Skin epidermis (tissue), 12 donors: ENCODE measurements at regions not wholly inside any gene's neighbourhood (a gene's known extent, or its start where the extent isn't known, plus 50 kb on each side); places are given as distances from the start of the nearest gene placed in this dataset.

Experiments used
- H3K27ac ChIP-seq, 21 experiments: fragments of 200-600 bp; sonication (generic) in 11 of 21; one replicate each; pipeline ENCODE4 v1.5.0; 2020; ENCODE audit warnings: mild to moderate bottlenecking in 3 of 21, inconsistent platforms in 2 of 21, moderate library complexity in 2 of 21
- H3K4me3 ChIP-seq, 7 experiments: fragments of 200-600 bp; sonication (generic) in 2 of 7; one replicate each; pipeline ENCODE4 v1.5.0; 2020; ENCODE audit warnings: inconsistent platforms in 2 of 7, mild to moderate bottlenecking in 2 of 7, moderate library complexity in 1 of 7

GRCh38 chr4:180483036-180483435, 1760.2 kb upstream of the TENM3 start:
- H3K4me3 ChIP-seq, result no peak overlapping the region
- H3K27ac ChIP-seq, result no peak overlapping the region

- H3K27ac ChIP-seq, result no peak overlapping the region
- H3K4me3 ChIP-seq, result no peak overlapping the region
Observed at GRCh38 chr4:180485407-180485806, 1757.8 kb upstream of the TENM3 start.

GRCh38 chr4:180486342-180486741, 1756.9 kb upstream of the TENM3 start:
- Histone ChIP-seq H3K27ac (no peak overlapping the region), H3K4me3 (no peak overlapping the region)

GRCh38 chr4:180489787-180490186, 1753.4 kb upstream of the TENM3 start:
- no peak overlapping the region for H3K4me3 ChIP-seq
- H3K27ac ChIP-seq, result no peak overlapping the region

GRCh38 chr4:180491210-180491609, 1752.0 kb upstream of the TENM3 start:
- no peak overlapping the region for H3K4me3 ChIP-seq
- H3K27ac ChIP-seq, result no peak overlapping the region

GRCh38 chr4:180493299-180493698, 1749.9 kb upstream of the TENM3 start:
- H3K27ac ChIP-seq, result no peak overlapping the region
- H3K4me3 ChIP-seq, result no peak overlapping the region

GRCh38 chr4:180500154-180500553, 1743.0 kb upstream of the TENM3 start:
- no peak overlapping the region for H3K4me3 ChIP-seq
- H3K27ac ChIP-seq, result no peak overlapping the region

GRCh38 chr4:180512801-180513475, 1730.3 kb upstream of the TENM3 start:
- Histone ChIP-seq H3K4me3 (no peak overlapping the region), H3K27ac (no peak overlapping the region)

- Histone ChIP-seq H3K4me3 (no peak overlapping the region), H3K27ac (no peak overlapping the region)
Observed at GRCh38 chr4:180518906-180519305, 1724.3 kb upstream of the TENM3 start.

GRCh38 chr4:180521181-180521580, 1722.0 kb upstream of the TENM3 start:
- Histone ChIP-seq H3K27ac (no peak overlapping the region), H3K4me3 (no peak overlapping the region)

GRCh38 chr4:180525523-180526077, 1717.6 kb upstream of the TENM3 start:
- H3K27ac ChIP-seq, result no peak overlapping the region
- H3K4me3 ChIP-seq, result no peak overlapping the region

GRCh38 chr4:180528003-180528402, 1715.2 kb upstream of the TENM3 start:
- Histone ChIP-seq H3K4me3 (no peak overlapping the region), H3K27ac (no peak overlapping the region)

- Histone ChIP-seq H3K27ac (no peak overlapping the region), H3K4me3 (no peak overlapping the region)
Observed at GRCh38 chr4:180530787-180531186, 1712.4 kb upstream of the TENM3 start.

GRCh38 chr4:180532691-180533090, 1710.5 kb upstream of the TENM3 start:
- Histone ChIP-seq H3K4me3 (no peak overlapping the region), H3K27ac (no peak overlapping the region)

GRCh38 chr4:180538384-180539057, 1704.7 kb upstream of the TENM3 start:
- Histone ChIP-seq H3K4me3 (no peak overlapping the region), H3K27ac (no peak overlapping the region)

- no peak overlapping the region for H3K27ac ChIP-seq
- H3K4me3 ChIP-seq, result no peak overlapping the region
Observed at GRCh38 chr4:180539284-180539683, 1703.9 kb upstream of the TENM3 start.

GRCh38 chr4:180541678-180542077, 1701.5 kb upstream of the TENM3 start:
- H3K27ac ChIP-seq, result no peak overlapping the region

GRCh38 chr4:180542445-180543100, 1700.6 kb upstream of the TENM3 start:
- no peak overlapping the region for H3K4me3 ChIP-seq
- no peak overlapping the region for H3K27ac ChIP-seq

More at GRCh38 chr4:180541678-180542077, 1701.5 kb upstream of the TENM3 start:
- H3K4me3 ChIP-seq, result no peak overlapping the region

GRCh38 chr4:180550106-180550505, 1693.1 kb upstream of the TENM3 start:
- Histone ChIP-seq H3K27ac (no peak overlapping the region), H3K4me3 (no peak overlapping the region)

- Histone ChIP-seq H3K4me3 (no peak overlapping the region), H3K27ac (no peak overlapping the region)
Observed at GRCh38 chr4:180557348-180557747, 1685.9 kb upstream of the TENM3 start.

- H3K27ac ChIP-seq, result no peak overlapping the region
- no peak overlapping the region for H3K4me3 ChIP-seq
Observed at GRCh38 chr4:180557950-180558349, 1685.3 kb upstream of the TENM3 start.
